Astrocyte (in vitro differentiated cells and primary cell): ENCODE measurements at regions not wholly inside any gene's neighbourhood (a gene's known extent, or its start where the extent isn't known, plus 50 kb on each side); places are given as distances from the start of the nearest gene placed in this dataset.

ENCODE experiments used
- CTCF ChIP-seq: IDR thresholded peaks from 2 replicates; pipeline ENCODE4 v1.5.1; 2011; ENCODE audit warnings: low read depth, mild to moderate bottlenecking, inconsistent platforms, low read length, moderate library complexity; ENCODE audit not compliant: insufficient read depth
- EZH2 ChIP-seq: IDR thresholded peaks from 2 replicates; pipeline ENCODE4 v1.6.1; 2012; ENCODE audit warnings: mild to moderate bottlenecking, low read length, inconsistent platforms; ENCODE audit not compliant: insufficient read depth

DNA sequence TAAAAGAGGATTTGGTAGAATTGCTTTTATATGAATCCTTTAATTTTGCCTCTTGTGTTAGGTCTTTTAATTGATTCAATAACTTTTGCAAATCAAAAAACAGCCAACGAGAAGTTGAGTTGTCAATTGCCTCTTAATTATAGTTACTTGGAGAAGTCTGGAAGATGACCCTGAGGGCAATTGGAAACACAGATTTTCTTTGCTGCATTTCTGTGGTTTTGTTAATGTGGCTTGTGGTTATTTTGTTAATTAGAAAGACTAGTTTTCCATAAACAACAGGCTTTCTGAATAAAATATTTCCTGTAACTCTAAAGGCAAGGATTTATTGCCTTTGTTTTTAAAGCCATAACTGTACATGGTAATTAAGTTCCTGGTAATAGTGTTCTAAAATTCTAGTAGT lies 513.0 kb downstream of the EPHA7 start:
- no peak for TF ChIP-seq CTCF
- no peak for TF ChIP-seq EZH2
